SK-N-SH treated with all-trans-retinoic acid at 6 μM for 48 hours (cell line): ENCODE measurements at regions not wholly inside any gene's neighbourhood (a gene's known extent, or its start where the extent isn't known, plus 50 kb on each side); places are given as distances from the start of the nearest gene placed in this dataset.
"Not testable (repeated sequence)": the region's sequence is repeated elsewhere in the genome, so short reads cannot be mapped to it uniquely, and the experiment has no call there.

Experiments
- ATAC-seq: fragments of 200-7000 bp; cut with Tn5 transposase; 3 replicates; pipeline ENCODE4 v1.9.1; 2020; ENCODE audit warnings: mild to moderate bottlenecking, moderate library complexity
- BACH2 ChIP-seq: fragments of 250-450 bp; sonication (Bioruptor Pico); IDR thresholded peaks from 2 replicates; pipeline ENCODE4 v1.9.0; 2021; ENCODE audit warnings: mild to moderate bottlenecking, borderline replicate concordance
- CREB5 ChIP-seq: fragments of 250-450 bp; sonication (Bioruptor Pico); IDR thresholded peaks from 2 replicates; pipeline ENCODE4 v1.5.1; 2020; ENCODE audit warnings: low read depth, mild to moderate bottlenecking, moderate library complexity
- CSDC2 ChIP-seq: fragments of 250-450 bp; sonication (Bioruptor Pico); IDR thresholded peaks from 2 replicates; pipeline ENCODE4 v1.5.0; 2020; ENCODE audit warnings: mild to moderate bottlenecking, moderate library complexity
- CSRNP3 ChIP-seq: fragments of 250-450 bp; sonication (Bioruptor Pico); IDR thresholded peaks from 2 replicates; pipeline ENCODE4 v1.5.1; 2021; ENCODE audit warnings: mild to moderate bottlenecking, moderate library complexity
- ESRRG ChIP-seq: fragments of 250-450 bp; sonication (Bioruptor Pico); IDR thresholded peaks from 2 replicates; pipeline ENCODE4 v1.6.1; 2021; ENCODE audit warnings: mild to moderate bottlenecking
- GLIS3 ChIP-seq: fragments of 250-450 bp; sonication (Bioruptor Pico); IDR thresholded peaks from 2 replicates; pipeline ENCODE4 v1.5.0; 2020; ENCODE audit warnings: mild to moderate bottlenecking, moderate library complexity
- ISL1 ChIP-seq: fragments of 250-450 bp; sonication (Bioruptor Pico); IDR thresholded peaks from 2 replicates; pipeline ENCODE4 v2.1.2; 2022; ENCODE audit warnings: mild to moderate bottlenecking, moderate library complexity
- OSR1 ChIP-seq: fragments of 250-450 bp; sonication (Bioruptor Pico); IDR thresholded peaks from 2 replicates; pipeline ENCODE4 v1.8.0; 2022; ENCODE audit warnings: moderate library complexity, mild to moderate bottlenecking, inconsistent platforms
- PATZ1 ChIP-seq: fragments of 250-450 bp; sonication (Bioruptor Pico); IDR thresholded peaks from 2 replicates; pipeline ENCODE4 v1.8.0; 2020; ENCODE audit warnings: mild to moderate bottlenecking, moderate library complexity, borderline replicate concordance
- POU6F1 ChIP-seq: fragments of 250-450 bp; sonication (Bioruptor Pico); IDR thresholded peaks from 2 replicates; pipeline ENCODE4 v1.8.0; 2021; ENCODE audit warnings: low read depth, mild to moderate bottlenecking, moderate library complexity, borderline replicate concordance
- PPARA ChIP-seq: fragments of 250-450 bp; sonication (Bioruptor Pico); IDR thresholded peaks from 2 replicates; pipeline ENCODE4 v1.5.0; 2020; ENCODE audit warnings: mild to moderate bottlenecking, borderline replicate concordance
- RARB ChIP-seq: fragments of 250-450 bp; sonication (Bioruptor Pico); IDR thresholded peaks from 2 replicates; pipeline ENCODE4 v1.8.0; 2021; ENCODE audit warnings: mild to moderate bottlenecking, moderate library complexity
- SNAI2 ChIP-seq: fragments of 250-450 bp; sonication (Bioruptor Pico); IDR thresholded peaks from 2 replicates; pipeline ENCODE4 v1.5.0; 2020; ENCODE audit warnings: mild to moderate bottlenecking, moderate library complexity
- TCF4 ChIP-seq: fragments of 250-450 bp; sonication (Bioruptor Pico); IDR thresholded peaks from 2 replicates; pipeline ENCODE4 v1.8.0; 2021; ENCODE audit warnings: mild to moderate bottlenecking, moderate library complexity, borderline replicate concordance
- TOX ChIP-seq: fragments of 250-450 bp; sonication (Bioruptor Pico); IDR thresholded peaks from 2 replicates; pipeline ENCODE4 v1.8.0; 2021; ENCODE audit warnings: mild to moderate bottlenecking, moderate library complexity, borderline replicate concordance
- TSHZ2 ChIP-seq: fragments of 250-450 bp; sonication (Bioruptor Pico); IDR thresholded peaks from 2 replicates; pipeline ENCODE4 v1.5.0; 2020; ENCODE audit warnings: mild to moderate bottlenecking, moderate library complexity
- ZC3H10 ChIP-seq: fragments of 250-450 bp; sonication (Bioruptor Pico); IDR thresholded peaks from 2 replicates; pipeline ENCODE4 v1.5.1; 2021; ENCODE audit warnings: mild to moderate bottlenecking, moderate library complexity
- ZFP3 ChIP-seq: fragments of 250-450 bp; sonication (Bioruptor Pico); IDR thresholded peaks from 2 replicates; pipeline ENCODE4 v1.5.0; 2020; ENCODE audit warnings: mild to moderate bottlenecking, moderate library complexity
- ZFP30 ChIP-seq: fragments of 450-650 bp; formaldehyde crosslinking; IDR thresholded peaks from 2 replicates; pipeline ENCODE4 v1.5.0; 2022; ENCODE audit warnings: mild to moderate bottlenecking, moderate library complexity
- ZNF565 ChIP-seq: fragments of 450-650 bp; formaldehyde crosslinking; conservative IDR thresholded peaks from 2 replicates; pipeline ENCODE4 v1.5.0; 2020; ENCODE audit warnings: low read depth, mild to moderate bottlenecking, moderate library complexity
- ZNF70 ChIP-seq: fragments of 450-650 bp; formaldehyde crosslinking; IDR thresholded peaks from 2 replicates; pipeline ENCODE4 v1.5.0; 2020; ENCODE audit warnings: mild to moderate bottlenecking, moderate library complexity
- ZNF8 ChIP-seq: fragments of 450-650 bp; formaldehyde crosslinking; IDR thresholded peaks from 2 replicates; pipeline ENCODE4 v1.5.0; 2020; ENCODE audit warnings: mild to moderate bottlenecking, moderate library complexity

GRCh38 chr9:99666571-99666970 is 155.1 kb upstream of the NR4A3 start:
- ATAC-seq, result no peak
- TF ChIP-seq ZFP30 (CRISPR knock-in tag) (no peak), CSRNP3 (CRISPR knock-in tag) (no peak), ESRRG (CRISPR knock-in tag) (no peak), ISL1 (no peak), GLIS3 (CRISPR knock-in tag) (no peak), OSR1 (CRISPR knock-in tag) (no peak), POU6F1 (CRISPR knock-in tag) (no peak), TSHZ2 (no peak), RARB (no peak), CREB5 (no peak), CSDC2 (CRISPR knock-in tag) (no peak), ZNF70 (CRISPR knock-in tag) (no peak)

GRCh38 chr9:99670886-99671285 is 150.8 kb upstream of the NR4A3 start:
- ATAC-seq, result not testable (repeated sequence)

GRCh38 chr9:99677281-99677680 is 144.4 kb upstream of the NR4A3 start:
- no peak for TF ChIP-seq TSHZ2
- no peak for TF ChIP-seq ZC3H10
- no peak for TF ChIP-seq OSR1 (CRISPR knock-in tag)
- TF ChIP-seq ZFP3 (CRISPR knock-in tag), result no peak
- no peak for TF ChIP-seq ZNF70 (CRISPR knock-in tag)
- TF ChIP-seq ZNF565 (CRISPR knock-in tag), result no peak
- TF ChIP-seq SNAI2 (CRISPR knock-in tag), result no peak
- TF ChIP-seq ZNF8 (CRISPR knock-in tag), result no peak
- TF ChIP-seq, all 23 proteins: peak for 0
- no peak for ATAC-seq

GRCh38 chr9:99678566-99678965 is 143.1 kb upstream of the NR4A3 start:
- no peak for ATAC-seq
- no peak for TF ChIP-seq RARB
- TF ChIP-seq BACH2, result no peak
- TF ChIP-seq TCF4 (CRISPR knock-in tag), result no peak
- no peak for TF ChIP-seq CSRNP3 (CRISPR knock-in tag)
- no peak for TF ChIP-seq PPARA
- TF ChIP-seq ZNF70 (CRISPR knock-in tag), result no peak
- no peak for TF ChIP-seq TOX (CRISPR knock-in tag)
- TF ChIP-seq ZNF565 (CRISPR knock-in tag), result no peak
- no peak for TF ChIP-seq GLIS3 (CRISPR knock-in tag)
- TF ChIP-seq ISL1, result no peak
- no peak for TF ChIP-seq ZNF8 (CRISPR knock-in tag)
- TF ChIP-seq CSDC2 (CRISPR knock-in tag), result no peak
- no peak for TF ChIP-seq PATZ1
- TF ChIP-seq ESRRG (CRISPR knock-in tag), result no peak
- TF ChIP-seq ZC3H10, result no peak
- no peak for TF ChIP-seq ZFP30 (CRISPR knock-in tag)
